HFFc6 (cell line): ENCODE measurements at regions not wholly inside any gene's neighbourhood (a gene's known extent, or its start where the extent isn't known, plus 50 kb on each side); places are given as distances from the start of the nearest gene placed in this dataset.

Experiments
- DNase-seq: peaks from one replicate; pipeline ENCODE4 v3.0.0-alpha.2; 2018
- H3K27ac Mint-ChIP-seq: 2 replicates; pipeline ENCODE4 v1.8.0; 2020; ENCODE audit warnings: mild to moderate bottlenecking, mixed read lengths
- H3K27me3 Mint-ChIP-seq: 2 replicates; pipeline ENCODE4 v1.8.0; 2021; ENCODE audit warnings: mild to moderate bottlenecking, moderate library complexity, mixed read lengths; ENCODE audit not compliant: insufficient read depth
- H3K36me3 Mint-ChIP-seq: 2 replicates; pipeline ENCODE4 v1.8.0; 2021; ENCODE audit warnings: low read depth, mixed read lengths
- H3K4me1 Mint-ChIP-seq: 2 replicates; pipeline ENCODE4 v1.8.0; 2020; ENCODE audit warnings: low read depth, mixed read lengths
- H3K4me3 Mint-ChIP-seq: 2 replicates; pipeline ENCODE4 v1.8.0; 2020; ENCODE audit warnings: mild to moderate bottlenecking, moderate library complexity, mixed read lengths
- H3K9me3 Mint-ChIP-seq: 2 replicates; pipeline ENCODE4 v1.8.0; 2020; ENCODE audit warnings: mild to moderate bottlenecking, mixed read lengths
- TF ChIP-seq, protein P1 (sequence below): fragments of 200-600 bp; sonication (generic); IDR thresholded peaks from 2 replicates; pipeline ENCODE4 v1.5.0; 2021; ENCODE audit warnings: antibody characterized with exemption, mild to moderate bottlenecking

DNA sequence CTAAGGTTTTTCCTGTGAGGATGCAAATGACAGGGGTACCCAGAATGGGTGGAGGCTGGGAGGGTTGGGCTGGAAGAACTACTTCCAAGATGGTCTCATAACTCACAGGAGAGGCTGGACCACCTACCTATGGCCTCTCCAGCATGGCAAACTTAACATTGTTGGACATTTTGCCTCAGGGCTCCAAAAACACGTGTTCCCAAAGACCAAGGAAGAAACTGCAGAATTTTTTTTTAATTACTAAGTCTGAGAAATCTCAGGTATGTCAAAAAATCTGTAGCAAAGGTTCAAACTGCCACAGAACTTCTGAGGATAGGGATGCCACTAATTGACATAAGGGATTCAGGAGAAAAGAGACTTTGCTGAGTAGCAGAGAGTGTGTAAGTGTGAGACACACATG is 270.8 kb downstream of the NNT start:
- H3K4me3 Mint-ChIP-seq, result no peak overlapping the region
- no peak for DNase-seq
- H3K9me3 Mint-ChIP-seq, result peaks cover 5% of the 10 kb centered on the region; the same call in 1 of the 2 replicates
- no peaks in the 10 kb centered on the region for H3K36me3 Mint-ChIP-seq
- TF ChIP-seq, protein P1, sequence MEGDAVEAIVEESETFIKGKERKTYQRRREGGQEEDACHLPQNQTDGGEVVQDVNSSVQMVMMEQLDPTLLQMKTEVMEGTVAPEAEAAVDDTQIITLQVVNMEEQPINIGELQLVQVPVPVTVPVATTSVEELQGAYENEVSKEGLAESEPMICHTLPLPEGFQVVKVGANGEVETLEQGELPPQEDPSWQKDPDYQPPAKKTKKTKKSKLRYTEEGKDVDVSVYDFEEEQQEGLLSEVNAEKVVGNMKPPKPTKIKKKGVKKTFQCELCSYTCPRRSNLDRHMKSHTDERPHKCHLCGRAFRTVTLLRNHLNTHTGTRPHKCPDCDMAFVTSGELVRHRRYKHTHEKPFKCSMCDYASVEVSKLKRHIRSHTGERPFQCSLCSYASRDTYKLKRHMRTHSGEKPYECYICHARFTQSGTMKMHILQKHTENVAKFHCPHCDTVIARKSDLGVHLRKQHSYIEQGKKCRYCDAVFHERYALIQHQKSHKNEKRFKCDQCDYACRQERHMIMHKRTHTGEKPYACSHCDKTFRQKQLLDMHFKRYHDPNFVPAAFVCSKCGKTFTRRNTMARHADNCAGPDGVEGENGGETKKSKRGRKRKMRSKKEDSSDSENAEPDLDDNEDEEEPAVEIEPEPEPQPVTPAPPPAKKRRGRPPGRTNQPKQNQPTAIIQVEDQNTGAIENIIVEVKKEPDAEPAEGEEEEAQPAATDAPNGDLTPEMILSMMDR, result no peak
- no peaks in the 10 kb centered on the region for H3K4me1 Mint-ChIP-seq
- H3K27me3 Mint-ChIP-seq, result no peaks in the 10 kb centered on the region
- no peak overlapping the region for H3K27ac Mint-ChIP-seq

GRCh38 chr5:43859309-43859708 is 256.3 kb downstream of the NNT start:
- DNase-seq, result no peak
- Mint-ChIP-seq H3K9me3 (peaks cover 10% of the 10 kb centered on the region), H3K4me3 (no peak overlapping the region), H3K4me1 (no peaks in the 10 kb centered on the region), H3K27ac (no peak overlapping the region), H3K36me3 (no peaks in the 10 kb centered on the region), H3K27me3 (no peaks in the 10 kb centered on the region)
- TF ChIP-seq, protein P1, result no peak

- H3K36me3 Mint-ChIP-seq, result no peaks in the 10 kb centered on the region
- H3K9me3 Mint-ChIP-seq, result peaks cover 15% of the 10 kb centered on the region
- no peaks in the 10 kb centered on the region for H3K27me3 Mint-ChIP-seq
- TF ChIP-seq, protein P1, result no peak
- H3K4me1 Mint-ChIP-seq, result no peaks in the 10 kb centered on the region
- DNase-seq, result no peak
- no peak overlapping the region for H3K4me3 Mint-ChIP-seq
- no peak overlapping the region for H3K27ac Mint-ChIP-seq
Observed at GRCh38 chr5:43855452-43855851, 252.5 kb downstream of the NNT start.

GRCh38 chr5:43854697-43855292 is 251.8 kb downstream of the NNT start:
- DNase-seq, result no peak
- Mint-ChIP-seq H3K4me1 (no peaks in the 10 kb centered on the region), H3K9me3 (peaks cover 19% of the 10 kb centered on the region), H3K27ac (no peak overlapping the region), H3K27me3 (no peaks in the 10 kb centered on the region; the same call in 1 of the 2 replicates), H3K4me3 (no peak overlapping the region), H3K36me3 (no peaks in the 10 kb centered on the region)
- TF ChIP-seq, protein P1, result no peak

DNA sequence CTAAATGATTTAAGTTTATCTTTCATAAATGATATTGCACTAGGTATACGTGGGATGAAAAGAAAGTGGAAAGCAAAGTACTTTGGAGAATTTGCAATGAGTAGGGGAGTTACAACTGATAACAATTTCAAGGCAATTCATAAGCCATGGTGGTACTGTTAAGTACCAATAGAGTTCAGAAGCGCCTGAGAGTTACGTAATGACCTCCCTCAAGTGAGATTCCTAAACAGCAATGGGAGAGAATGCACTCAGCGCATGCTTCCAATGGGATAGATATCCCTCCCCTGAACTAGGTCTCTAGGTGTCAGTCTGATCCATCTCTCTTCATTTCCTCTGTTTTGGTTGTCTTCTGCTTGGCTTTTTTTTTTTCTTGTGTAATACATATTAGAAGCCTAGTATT is 249.3 kb downstream of the NNT start:
- Mint-ChIP-seq H3K36me3 (no peaks in the 10 kb centered on the region), H3K4me3 (no peak overlapping the region), H3K9me3 (peaks cover 21% of the 10 kb centered on the region)

More for the DNA sequence above, 249.3 kb downstream of the NNT start:
- Mint-ChIP-seq H3K4me1 (no peaks in the 10 kb centered on the region), H3K27ac (no peak overlapping the region), H3K27me3 (no peaks in the 10 kb centered on the region; the same call in 1 of the 2 replicates)
- TF ChIP-seq, protein P1, result no peak
- DNase-seq, result no peak
